ENCODE measurements at regions not wholly inside any gene's neighbourhood (a gene's known extent, or its start where the extent isn't known, plus 50 kb on each side); places are given as distances from the start of the nearest gene placed in this dataset.

GRCh38 chr11:92707173-92707619 is 262.3 kb upstream of the MTNR1B start (continued):
- no peak for TF ChIP-seq PKNOX1 (IDR thresholded peaks at IDR 0.05)
- no peak for TF ChIP-seq SUPT5H (IDR thresholded peaks at IDR 0.05)

- no peak for FAIRE-seq
Measured at GRCh38 chr11:92707665-92708064, 261.8 kb upstream of the MTNR1B start.

More at GRCh38 chr11:92707665-92708064, 261.8 kb upstream of the MTNR1B start:
- Histone ChIP-seq H3K9ac (ENCODE audit: insufficient read depth in 1 of 2, low read depth in 2 of 2, low read length in 2 of 2) (no peak overlapping the region), H3K27me3 (ENCODE audit: control insufficient read depth in 2 of 2, insufficient read depth in 2 of 2, low read length in 2 of 2) (no peaks in the 10 kb centered on the region), H3K79me2 (ENCODE audit: control insufficient read depth, insufficient read depth, low read length) (no peaks in the 10 kb centered on the region), H3K4me1 (replicated peaks in 1 of 2; ENCODE audit: control insufficient read depth in 2 of 2, insufficient read depth in 2 of 2, low read length in 2 of 2) (no peaks in the 10 kb centered on the region), H3K9me3 (replicated peaks; ENCODE audit: control insufficient read depth, insufficient read depth, low read depth, low read length) (peaks cover 2% of the 10 kb centered on the region; the same call in 1 of the 2 replicates), H3K36me3 (ENCODE audit: control insufficient read depth, insufficient read depth, low read length) (no peaks in the 10 kb centered on the region), H3K4me2 (ENCODE audit: insufficient read depth, low read length) (no peak overlapping the region), H4K20me1 (replicated peaks; ENCODE audit: control insufficient read depth, insufficient read depth, low read length) (no peaks in the 10 kb centered on the region), H2AFZ (ENCODE audit: low read depth, low read length) (no peak overlapping the region), H3K9me1 (ENCODE audit: control insufficient read depth, insufficient read depth, low read length) (no peaks in the 10 kb centered on the region), H3K4me3 (no peak overlapping the region), H3K27ac (ENCODE audit: extremely low read depth, low read depth, low read length) (no peak overlapping the region)
- POLR2A ChIA-PET = no interaction called here
- in situ Hi-C loops (cut with MboI) (no loop called here), intact Hi-C loops (cut with micrococcal nuclease) (no loop called here)
- ATAC-seq (no peak), DNase-seq (ENCODE audit: extremely low read depth in 1 of 4, low spot score in 3 of 4) (no peak)
- CTCF ChIA-PET (ENCODE audit: low intra/inter-chr PET ratio) = no interaction called here
- no TSS peak for BruUV-seq (replicated peaks)
- 0% methylated on average over 1 of the region's 1 CpG for whole genome bisulfite sequencing (ENCODE audit: insufficient coverage, low coverage, missing lambda C conversion rate)
- TF ChIP-seq ASH1L (IDR thresholded peaks at IDR 0.05; ENCODE audit: borderline replicate concordance, low read depth, partially characterized antibody) = no peak
- no peak for TF ChIP-seq FOXJ3 (CRISPR knock-in tag; IDR thresholded peaks at IDR 0.05)
- no peak for TF ChIP-seq TEAD4 (IDR thresholded peaks at IDR 0.05; ENCODE audit: low read length)
- TF ChIP-seq TEAD4 (CRISPR knock-in tag; IDR thresholded peaks at IDR 0.05; ENCODE audit: borderline replicate concordance) = no peak
- TF ChIP-seq ZNF408 (CRISPR knock-in tag; IDR thresholded peaks at IDR 0.05; ENCODE audit: low read depth) = no peak
- no peak for TF ChIP-seq ZNF830 (CRISPR knock-in tag; IDR thresholded peaks at IDR 0.05)
- TF ChIP-seq JUND (IDR thresholded peaks at IDR 0.05; ENCODE audit: borderline replicate concordance, low read depth, low read length) = no peak
- TF ChIP-seq JUND (tag; IDR thresholded peaks at IDR 0.05; ENCODE audit: borderline replicate concordance, low read depth, low read length) = no peak

All from K562 (cell line).